GM12892 (cell line): ENCODE measurements at regions not wholly inside any gene's neighbourhood (a gene's known extent, or its start where the extent isn't known, plus 50 kb on each side); places are given as distances from the start of the nearest gene placed in this dataset.

Experiments used
- POLR2AphosphoS5 ChIP-seq: IDR thresholded peaks from 2 replicates; pipeline ENCODE4 v1.6.1; 2011; ENCODE audit warnings: low read depth, low read length, control low read depth
- TAF1 ChIP-seq: IDR thresholded peaks from 2 replicates; pipeline ENCODE4 v1.6.1; 2011; ENCODE audit warnings: low read depth, mild to moderate bottlenecking, control low read depth, low read length, borderline replicate concordance

DNA sequence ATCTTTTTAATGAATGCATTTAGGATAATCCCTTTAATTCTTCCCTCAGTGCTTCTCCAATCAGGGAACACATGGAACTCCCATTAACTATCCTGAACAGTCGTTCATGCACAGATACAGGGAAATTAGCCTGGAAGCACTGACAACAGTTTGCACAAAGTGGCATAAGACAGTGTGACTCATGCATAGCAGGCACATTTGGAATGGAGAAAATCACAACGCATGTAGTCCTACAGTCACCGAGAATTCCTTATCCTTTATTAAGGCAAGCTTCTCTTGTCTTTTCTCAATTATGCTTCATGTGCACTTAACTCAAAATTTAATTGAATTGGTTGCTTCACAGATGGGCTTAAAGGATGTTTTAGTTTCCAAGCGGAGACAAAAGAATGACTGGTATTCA, 155.0 kb upstream of the CRBN start:
- TF ChIP-seq POLR2AphosphoS5 = no peak
- TF ChIP-seq TAF1 = no peak
